WTC11 (cell line): ENCODE measurements at regions not wholly inside any gene's neighbourhood (a gene's known extent, or its start where the extent isn't known, plus 50 kb on each side); places are given as distances from the start of the nearest gene placed in this dataset.

Source experiments
- ATAC-seq: fragments of 200-7000 bp; cut with Tn5 transposase; 2 replicates; pipeline ENCODE4 v1.10.0; 2021; ENCODE audit warnings: mild to moderate bottlenecking, moderate library complexity
- CTCF ChIA-PET: fragments of 300-600 bp; sonication (Branson Sonifier 250); formaldehyde crosslinking; loops from one replicate; lab custom pipeline; 2021; ENCODE audit warnings: antibody characterized with exemption; lab: Charles Lee
- POLR2A ChIA-PET: fragments of 350-600 bp; sonication (Branson Sonifier 250); formaldehyde crosslinking; loops from one replicate; lab custom pipeline; 2021; ENCODE audit warnings: antibody characterized with exemption; lab: Charles Lee
- DNase-seq: peaks from one replicate; pipeline ENCODE4 v3.0.0; 2021; ENCODE audit warnings: low spot score
- H3K27ac Mint-ChIP-seq: 2 replicates; pipeline ENCODE4 v1.8.0; 2021; ENCODE audit warnings: mixed read lengths
- H3K27me3 Mint-ChIP-seq: 2 replicates; pipeline ENCODE4 v1.8.0; 2021; ENCODE audit warnings: low read depth, mild to moderate bottlenecking, moderate library complexity, mixed read lengths
- H3K36me3 Mint-ChIP-seq: 2 replicates; pipeline ENCODE4 v1.8.0; 2021; ENCODE audit warnings: mixed read lengths
- H3K4me1 Mint-ChIP-seq: 2 replicates; pipeline ENCODE4 v1.8.0; 2022; ENCODE audit warnings: mixed read lengths
- H3K4me3 Mint-ChIP-seq: 2 replicates; pipeline ENCODE4 v1.8.0; 2021; ENCODE audit warnings: mild to moderate bottlenecking, moderate library complexity, mixed read lengths
- H3K9me3 Mint-ChIP-seq: 2 replicates; pipeline ENCODE4 v1.8.0; 2021; ENCODE audit warnings: mixed read lengths
- ESRRA ChIP-seq: sonication (generic); formaldehyde crosslinking; IDR thresholded peaks from 2 replicates; pipeline ENCODE4 v1.8.1; 2022; ENCODE audit warnings: mild to moderate bottlenecking, missing genetic modification reagents, borderline replicate concordance
- HMGXB4 ChIP-seq: sonication (generic); formaldehyde crosslinking; IDR thresholded peaks from 2 replicates; pipeline ENCODE4 v1.8.1; 2023; ENCODE audit warnings: mild to moderate bottlenecking, moderate library complexity, missing genetic modification reagents
- NFATC4 ChIP-seq: fragments of 250-450 bp; sonication (Bioruptor Pico); IDR thresholded peaks from 2 replicates; pipeline ENCODE4 v1.9.0; 2021; ENCODE audit warnings: mild to moderate bottlenecking
- NFE2L1 ChIP-seq: sonication (generic); formaldehyde crosslinking; IDR thresholded peaks from 2 replicates; pipeline ENCODE4 v1.8.1; 2023; ENCODE audit warnings: missing genetic modification reagents
- NFYB ChIP-seq: sonication (generic); formaldehyde crosslinking; conservative IDR thresholded peaks from 2 replicates; pipeline ENCODE4 v1.8.0; 2022; ENCODE audit warnings: low read depth, missing genetic modification reagents
- NR3C1 ChIP-seq: sonication (generic); formaldehyde crosslinking; conservative IDR thresholded peaks from 2 replicates; pipeline ENCODE4 v1.8.1; 2023; ENCODE audit warnings: low read depth, mild to moderate bottlenecking, missing genetic modification reagents
- PRDM15 ChIP-seq: sonication (generic); formaldehyde crosslinking; IDR thresholded peaks from 2 replicates; pipeline ENCODE4 v1.8.0; 2022; ENCODE audit warnings: missing genetic modification reagents
- SOX15 ChIP-seq: fragments of 250-450 bp; sonication (Bioruptor Pico); IDR thresholded peaks from 2 replicates; pipeline ENCODE4 v1.9.0; 2021; ENCODE audit warnings: mild to moderate bottlenecking
- SP1 ChIP-seq: sonication (generic); formaldehyde crosslinking; conservative IDR thresholded peaks from 2 replicates; pipeline ENCODE4 v1.8.1; 2022; ENCODE audit warnings: missing genetic modification reagents
- TCF7 ChIP-seq: sonication (generic); formaldehyde crosslinking; IDR thresholded peaks from 2 replicates; pipeline ENCODE4 v1.8.0; 2022; ENCODE audit warnings: mild to moderate bottlenecking, low read depth, missing genetic modification reagents, moderate library complexity
- USF1 ChIP-seq: sonication (generic); formaldehyde crosslinking; IDR thresholded peaks from 2 replicates; pipeline ENCODE4 v1.8.0; 2022; ENCODE audit warnings: mild to moderate bottlenecking, missing genetic modification reagents
- ZNF317 ChIP-seq: sonication (generic); formaldehyde crosslinking; IDR thresholded peaks from 2 replicates; pipeline ENCODE4 v1.8.1; 2023; ENCODE audit warnings: low read depth, mild to moderate bottlenecking, moderate library complexity, missing genetic modification reagents, borderline replicate concordance
- ZNF416 ChIP-seq: fragments of 250-450 bp; sonication (Bioruptor Pico); IDR thresholded peaks from 2 replicates; pipeline ENCODE4 v1.9.0; 2021; ENCODE audit warnings: mild to moderate bottlenecking, inconsistent platforms
- ZNF425 ChIP-seq: fragments of 250-450 bp; sonication (Bioruptor Pico); conservative IDR thresholded peaks from 2 replicates; pipeline ENCODE4 v1.9.0; 2021; ENCODE audit warnings: mild to moderate bottlenecking
- ZNF512 ChIP-seq: sonication (generic); formaldehyde crosslinking; IDR thresholded peaks from 2 replicates; pipeline ENCODE4 v1.8.1; 2022; ENCODE audit warnings: missing genetic modification reagents, borderline replicate concordance

GRCh38 chr7:42834676-42835075 is 77.2 kb downstream of the C7orf25 start:
- DNase-seq (no peak), ATAC-seq (no peak)
- Mint-ChIP-seq H3K27me3 (no peaks in the 10 kb centered on the region), H3K9me3 (peaks cover 15% of the 10 kb centered on the region), H3K4me3 (no peak overlapping the region), H3K4me1 (peaks cover 38% of the 10 kb centered on the region), H3K27ac (no peak overlapping the region), H3K36me3 (peaks cover 11% of the 10 kb centered on the region; the same call in 1 of the 2 replicates)
- no peak for TF ChIP-seq NFATC4 (CRISPR knock-in tag)
- no peak for TF ChIP-seq SOX15 (CRISPR knock-in tag)
- TF ChIP-seq TCF7: no peak
- TF ChIP-seq ZNF512 (CRISPR knock-in tag): no peak
- no peak for TF ChIP-seq NFE2L1
- no peak for TF ChIP-seq ZNF425
- no peak for TF ChIP-seq NFYB (CRISPR knock-in tag)
- TF ChIP-seq NR3C1 (CRISPR knock-in tag): no peak
- CTCF ChIA-PET: interaction anchor here (1.3 to 1.7 kb wide), 2 partner anchors 42 to 894 kb away, joined by 5 read pairs; no protein-coding TSS in a partner anchor
- POLR2A ChIA-PET: interaction anchor here (0.5 kb wide), 1 partner anchor 54 kb away, joined by 3 read pairs; no protein-coding TSS in a partner anchor

- ATAC-seq: no peak
- POLR2A ChIA-PET: no interaction called here
- no peak overlapping the region for H3K27ac Mint-ChIP-seq
Observed at GRCh38 chr7:42833411-42833810, 78.5 kb downstream of the C7orf25 start.

GRCh38 chr7:42832667-42833066 is 79.2 kb downstream of the C7orf25 start:
- ATAC-seq (no peak), DNase-seq (no peak)
- Mint-ChIP-seq H3K4me1 (peaks cover 38% of the 10 kb centered on the region), H3K27ac (no peak overlapping the region), H3K4me3 (no peak overlapping the region), H3K36me3 (peaks cover 10% of the 10 kb centered on the region; the same call in 1 of the 2 replicates), H3K27me3 (no peaks in the 10 kb centered on the region), H3K9me3 (peaks cover 10% of the 10 kb centered on the region)
- ChIA-PET POLR2A (no interaction called here), CTCF (no interaction called here)
- TF ChIP-seq ZNF317 (CRISPR knock-in tag) (no peak), ZNF416 (CRISPR knock-in tag) (no peak), ZNF512 (CRISPR knock-in tag) (no peak), USF1 (CRISPR knock-in tag) (no peak), HMGXB4 (CRISPR knock-in tag) (no peak)

More at GRCh38 chr7:42833411-42833810, 78.5 kb downstream of the C7orf25 start:
- H3K4me1 Mint-ChIP-seq: peaks cover 38% of the 10 kb centered on the region
- no peak for TF ChIP-seq ESRRA
- TF ChIP-seq PRDM15 (CRISPR knock-in tag): no peak
- TF ChIP-seq SP1 (CRISPR knock-in tag): no peak
- no peak for DNase-seq
- CTCF ChIA-PET: no interaction called here
- peaks cover 15% of the 10 kb centered on the region for H3K9me3 Mint-ChIP-seq
- H3K36me3 Mint-ChIP-seq: peaks cover 11% of the 10 kb centered on the region; the same call in 1 of the 2 replicates
- H3K4me3 Mint-ChIP-seq: no peak overlapping the region
- H3K27me3 Mint-ChIP-seq: no peaks in the 10 kb centered on the region
